Astrocyte (in vitro differentiated cells and primary cell): ENCODE measurements at regions not wholly inside any gene's neighbourhood (a gene's known extent, or its start where the extent isn't known, plus 50 kb on each side); places are given as distances from the start of the nearest gene placed in this dataset.

ENCODE experiments used
- EZH2 ChIP-seq: IDR thresholded peaks from 2 replicates; pipeline ENCODE4 v1.6.1; 2012; ENCODE audit warnings: mild to moderate bottlenecking, low read length, inconsistent platforms; ENCODE audit not compliant: insufficient read depth
- TF ChIP-seq, protein P1 (sequence below): IDR thresholded peaks from 2 replicates; pipeline ENCODE4 v1.5.1; 2011; ENCODE audit warnings: low read depth, mild to moderate bottlenecking, inconsistent platforms, low read length, moderate library complexity; ENCODE audit not compliant: insufficient read depth

DNA sequence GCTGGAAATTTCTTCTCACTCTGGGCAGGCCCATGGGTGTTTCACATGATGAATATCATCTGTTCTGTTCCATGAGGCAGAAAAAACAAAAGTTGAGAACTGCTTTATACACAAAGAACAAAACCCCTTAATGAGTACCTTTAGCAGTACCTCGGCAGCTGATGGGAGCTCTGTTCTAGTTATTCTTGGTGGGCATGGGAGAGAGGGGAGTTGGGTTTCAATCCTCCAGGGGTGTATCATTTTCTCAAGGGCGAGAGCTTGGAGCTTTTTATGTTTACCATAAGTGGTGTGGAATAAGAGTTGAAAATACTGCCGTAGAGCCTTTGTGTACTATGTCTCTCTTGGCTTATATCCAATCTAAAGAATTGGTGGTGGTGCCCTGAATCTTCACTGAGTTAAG lies 103.3 kb upstream of the ZNF608 start:
- TF ChIP-seq, protein P1, sequence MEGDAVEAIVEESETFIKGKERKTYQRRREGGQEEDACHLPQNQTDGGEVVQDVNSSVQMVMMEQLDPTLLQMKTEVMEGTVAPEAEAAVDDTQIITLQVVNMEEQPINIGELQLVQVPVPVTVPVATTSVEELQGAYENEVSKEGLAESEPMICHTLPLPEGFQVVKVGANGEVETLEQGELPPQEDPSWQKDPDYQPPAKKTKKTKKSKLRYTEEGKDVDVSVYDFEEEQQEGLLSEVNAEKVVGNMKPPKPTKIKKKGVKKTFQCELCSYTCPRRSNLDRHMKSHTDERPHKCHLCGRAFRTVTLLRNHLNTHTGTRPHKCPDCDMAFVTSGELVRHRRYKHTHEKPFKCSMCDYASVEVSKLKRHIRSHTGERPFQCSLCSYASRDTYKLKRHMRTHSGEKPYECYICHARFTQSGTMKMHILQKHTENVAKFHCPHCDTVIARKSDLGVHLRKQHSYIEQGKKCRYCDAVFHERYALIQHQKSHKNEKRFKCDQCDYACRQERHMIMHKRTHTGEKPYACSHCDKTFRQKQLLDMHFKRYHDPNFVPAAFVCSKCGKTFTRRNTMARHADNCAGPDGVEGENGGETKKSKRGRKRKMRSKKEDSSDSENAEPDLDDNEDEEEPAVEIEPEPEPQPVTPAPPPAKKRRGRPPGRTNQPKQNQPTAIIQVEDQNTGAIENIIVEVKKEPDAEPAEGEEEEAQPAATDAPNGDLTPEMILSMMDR = no peak
- no peak for TF ChIP-seq EZH2
